ENCODE measurements at regions not wholly inside any gene's neighbourhood (a gene's known extent, or its start where the extent isn't known, plus 50 kb on each side); places are given as distances from the start of the nearest gene placed in this dataset.

GRCh38 chr1:56029319-56030003 lies 549.9 kb downstream of the PLPP3 start:
- no peak overlapping the region for H3K9ac ChIP-seq
- no peaks in the 10 kb centered on the region for H3K36me3 ChIP-seq
- TF ChIP-seq EZH2phosphoT487 (IDR thresholded peaks at IDR 0.05) (no peak), EZH2 (IDR thresholded peaks at IDR 0.05) (no peak)
- TF ChIP-seq, protein P1, sequence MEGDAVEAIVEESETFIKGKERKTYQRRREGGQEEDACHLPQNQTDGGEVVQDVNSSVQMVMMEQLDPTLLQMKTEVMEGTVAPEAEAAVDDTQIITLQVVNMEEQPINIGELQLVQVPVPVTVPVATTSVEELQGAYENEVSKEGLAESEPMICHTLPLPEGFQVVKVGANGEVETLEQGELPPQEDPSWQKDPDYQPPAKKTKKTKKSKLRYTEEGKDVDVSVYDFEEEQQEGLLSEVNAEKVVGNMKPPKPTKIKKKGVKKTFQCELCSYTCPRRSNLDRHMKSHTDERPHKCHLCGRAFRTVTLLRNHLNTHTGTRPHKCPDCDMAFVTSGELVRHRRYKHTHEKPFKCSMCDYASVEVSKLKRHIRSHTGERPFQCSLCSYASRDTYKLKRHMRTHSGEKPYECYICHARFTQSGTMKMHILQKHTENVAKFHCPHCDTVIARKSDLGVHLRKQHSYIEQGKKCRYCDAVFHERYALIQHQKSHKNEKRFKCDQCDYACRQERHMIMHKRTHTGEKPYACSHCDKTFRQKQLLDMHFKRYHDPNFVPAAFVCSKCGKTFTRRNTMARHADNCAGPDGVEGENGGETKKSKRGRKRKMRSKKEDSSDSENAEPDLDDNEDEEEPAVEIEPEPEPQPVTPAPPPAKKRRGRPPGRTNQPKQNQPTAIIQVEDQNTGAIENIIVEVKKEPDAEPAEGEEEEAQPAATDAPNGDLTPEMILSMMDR (IDR thresholded peaks at IDR 0.05): no peak
- H3F3A ChIP-seq (ENCODE audit: low read depth): no peaks in the 10 kb centered on the region
- Mint-ChIP-seq H3K36me3 (no peaks in the 10 kb centered on the region), H3K27ac (no peak overlapping the region), H3K4me1 (no peaks in the 10 kb centered on the region), H3K4me3 (no peak overlapping the region), H3K9me3 (no peaks in the 10 kb centered on the region), H3K27me3 (ENCODE audit: insufficient read depth, low read depth) (peaks cover 2% of the 10 kb centered on the region)
- H3K27ac ChIP-seq: no peak overlapping the region
- H3K27me3 ChIP-seq: no peaks in the 10 kb centered on the region
- H3K9me3 ChIP-seq (ENCODE audit: low read depth): no peaks in the 10 kb centered on the region
- H2AFZ ChIP-seq (replicated peaks): no peak overlapping the region
- no peaks in the 10 kb centered on the region for H3K4me1 ChIP-seq
- no peaks in the 10 kb centered on the region for H4K20me1 ChIP-seq (ENCODE audit: low read depth)
- H3K4me2 ChIP-seq: no peak overlapping the region
- H3K4me3 ChIP-seq: no peak overlapping the region
- no peaks in the 10 kb centered on the region for H3K79me2 ChIP-seq (ENCODE audit: low read depth)
- no peak for DNase-seq (ENCODE audit: low spot score)

DNA sequence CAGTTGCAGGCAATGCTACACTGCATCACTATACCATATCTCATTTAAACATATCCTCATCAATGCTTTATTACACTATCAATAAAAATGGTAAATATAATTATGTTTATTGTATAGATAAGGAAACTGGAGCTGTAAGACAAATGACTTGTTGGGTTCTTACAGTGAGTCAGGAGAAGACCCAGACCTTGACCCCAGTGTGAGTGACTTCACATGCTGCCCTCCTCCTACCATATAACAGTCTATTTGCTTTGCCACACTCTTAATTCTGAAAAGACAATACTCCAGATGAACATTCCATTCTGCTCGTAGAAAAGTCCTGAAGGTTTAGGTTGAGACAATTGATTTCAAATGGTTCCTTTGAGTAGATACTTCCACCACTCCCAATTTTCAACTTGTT lies 550.5 kb downstream of the PLPP3 start:
- Histone ChIP-seq H4K20me1 (ENCODE audit: low read depth) (no peaks in the 10 kb centered on the region), H3K4me3 (no peak overlapping the region), H3F3A (ENCODE audit: low read depth) (no peaks in the 10 kb centered on the region), H3K79me2 (ENCODE audit: low read depth) (no peaks in the 10 kb centered on the region), H3K9me3 (ENCODE audit: low read depth) (no peaks in the 10 kb centered on the region), H3K4me1 (no peaks in the 10 kb centered on the region), H3K4me2 (no peak overlapping the region), H3K36me3 (no peaks in the 10 kb centered on the region), H2AFZ (replicated peaks) (no peak overlapping the region), H3K27me3 (no peaks in the 10 kb centered on the region), H3K27ac (no peak overlapping the region), H3K9ac (no peak overlapping the region)
- Mint-ChIP-seq H3K4me1 (no peaks in the 10 kb centered on the region), H3K36me3 (no peaks in the 10 kb centered on the region), H3K4me3 (no peak overlapping the region), H3K27ac (no peak overlapping the region), H3K9me3 (no peaks in the 10 kb centered on the region), H3K27me3 (ENCODE audit: insufficient read depth, low read depth) (peaks cover 4% of the 10 kb centered on the region)
- DNase-seq (ENCODE audit: low spot score): no peak
- no peak for TF ChIP-seq EZH2phosphoT487 (IDR thresholded peaks at IDR 0.05)
- TF ChIP-seq, protein P1 (IDR thresholded peaks at IDR 0.05): no peak
- no peak for TF ChIP-seq EZH2 (IDR thresholded peaks at IDR 0.05)

- Histone ChIP-seq H3K4me2 (no peak overlapping the region), H3K79me2 (ENCODE audit: low read depth) (no peaks in the 10 kb centered on the region), H3F3A (ENCODE audit: low read depth) (no peaks in the 10 kb centered on the region), H3K27me3 (no peaks in the 10 kb centered on the region), H3K4me1 (no peaks in the 10 kb centered on the region), H3K36me3 (no peaks in the 10 kb centered on the region), H3K4me3 (no peak overlapping the region), H3K9ac (no peak overlapping the region), H3K27ac (no peak overlapping the region), H2AFZ (replicated peaks) (no peak overlapping the region), H3K9me3 (ENCODE audit: low read depth) (no peaks in the 10 kb centered on the region), H4K20me1 (ENCODE audit: low read depth) (no peaks in the 10 kb centered on the region)
- no peaks in the 10 kb centered on the region for H3K36me3 Mint-ChIP-seq
- H3K9me3 Mint-ChIP-seq: no peaks in the 10 kb centered on the region
- H3K27ac Mint-ChIP-seq: no peak overlapping the region
- H3K27me3 Mint-ChIP-seq (ENCODE audit: insufficient read depth, low read depth): peaks cover 4% of the 10 kb centered on the region
- no peak for DNase-seq (ENCODE audit: low spot score)
- H3K4me3 Mint-ChIP-seq: no peak overlapping the region
- no peaks in the 10 kb centered on the region for H3K4me1 Mint-ChIP-seq
- TF ChIP-seq, protein P1 (IDR thresholded peaks at IDR 0.05): no peak
- no peak for TF ChIP-seq EZH2 (IDR thresholded peaks at IDR 0.05)
Measured at GRCh38 chr1:56028244-56028643, 551.1 kb downstream of the PLPP3 start.

Data from neural progenitor cell (in vitro differentiated cells).